Left lung (tissue), 4 donors: ENCODE measurements at regions not wholly inside any gene's neighbourhood (a gene's known extent, or its start where the extent isn't known, plus 50 kb on each side); places are given as distances from the start of the nearest gene placed in this dataset.

ENCODE experiments used
- ATAC-seq: fragments of 200-7000 bp; cut with Tn5 transposase; one replicate; pipeline ENCODE4 v1.9.1; 2020; ENCODE audit warnings: moderate library complexity
- DNase-seq, 4 donors: peaks; one replicate each; pipeline ENCODE4 v3.0.0-alpha.2; 2013 to 2020
- H3K27ac ChIP-seq, 2 donors: fragments of 200-600 bp; sonication (generic) in 1 of 2; one replicate each; pipeline versions ENCODE4 v1.5.0 to v1.8.0; 2020 to 2021
- H3K27me3 ChIP-seq, 2 donors: fragments of 200-600 bp; sonication (generic) in 1 of 2; one replicate each; pipeline versions ENCODE4 v1.5.0 to v1.8.0; 2020 to 2021
- H3K36me3 ChIP-seq, 2 donors: fragments of 200-600 bp; sonication (generic) in 1 of 2; one replicate each; pipeline versions ENCODE4 v1.5.0 to v1.8.0; 2020 to 2021
- H3K4me1 ChIP-seq, 2 donors: fragments of 200-600 bp; one replicate each; pipeline ENCODE4 v1.8.0; 2021
- H3K4me3 ChIP-seq, 2 donors: fragments of 200-600 bp; sonication (generic) in 1 of 2; one replicate each; pipeline versions ENCODE4 v1.5.0 to v1.8.0; 2020 to 2021; ENCODE audit warnings: mild to moderate bottlenecking in 1 of 2
- H3K9me3 ChIP-seq, 2 donors: fragments of 200-600 bp; sonication (generic) in 1 of 2; one replicate each; pipeline versions ENCODE4 v1.5.0 to v1.8.0; 2020 to 2021
- intact Hi-C, 2 donors: fragments of 100-400 bp; cut with DNase I; formaldehyde crosslinking; loops; one replicate each; pipeline versions ENCODE4 v1.11.2 to v1.14.2; 2022
- TF ChIP-seq, protein P1 (sequence below), 2 donors: fragments of 200-600 bp; sonication (generic) in 1 of 2; IDR thresholded peaks; one replicate each; pipeline versions ENCODE4 v1.5.0 to v1.8.0; 2021; ENCODE audit warnings: antibody characterized with exemption in 2 of 2
- donor health status: DM: no; HTN: yes; CAD: no.
- donor health status: DM: no; HTN: no; CAD: no.

DNA sequence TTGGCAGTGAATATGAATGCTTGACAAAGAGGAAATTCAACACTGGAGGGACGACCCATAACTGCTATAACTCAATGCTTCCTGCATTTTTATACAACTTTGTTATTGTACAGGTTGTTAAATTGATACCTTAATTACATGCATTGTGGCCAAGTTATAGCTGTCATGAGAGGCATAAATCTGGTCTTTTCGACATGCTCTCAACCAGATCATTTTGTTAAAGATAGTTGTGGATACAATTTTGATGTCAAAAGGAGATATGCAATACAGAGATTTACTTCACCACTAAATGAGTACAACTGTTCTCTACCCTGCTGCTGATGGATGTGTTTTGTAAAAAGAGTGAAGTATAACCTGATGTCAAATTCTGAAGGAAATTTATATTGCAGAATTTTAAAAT is 946.0 kb downstream of the GALC start:
- ATAC-seq (no peak), DNase-seq (no peak)
- H3K4me3 ChIP-seq: no peak overlapping the region
- H3K27ac ChIP-seq: no peak overlapping the region
- intact Hi-C loops: no loop called here
- H3K9me3 ChIP-seq: no peaks in the 10 kb centered on the region
- TF ChIP-seq, protein P1, sequence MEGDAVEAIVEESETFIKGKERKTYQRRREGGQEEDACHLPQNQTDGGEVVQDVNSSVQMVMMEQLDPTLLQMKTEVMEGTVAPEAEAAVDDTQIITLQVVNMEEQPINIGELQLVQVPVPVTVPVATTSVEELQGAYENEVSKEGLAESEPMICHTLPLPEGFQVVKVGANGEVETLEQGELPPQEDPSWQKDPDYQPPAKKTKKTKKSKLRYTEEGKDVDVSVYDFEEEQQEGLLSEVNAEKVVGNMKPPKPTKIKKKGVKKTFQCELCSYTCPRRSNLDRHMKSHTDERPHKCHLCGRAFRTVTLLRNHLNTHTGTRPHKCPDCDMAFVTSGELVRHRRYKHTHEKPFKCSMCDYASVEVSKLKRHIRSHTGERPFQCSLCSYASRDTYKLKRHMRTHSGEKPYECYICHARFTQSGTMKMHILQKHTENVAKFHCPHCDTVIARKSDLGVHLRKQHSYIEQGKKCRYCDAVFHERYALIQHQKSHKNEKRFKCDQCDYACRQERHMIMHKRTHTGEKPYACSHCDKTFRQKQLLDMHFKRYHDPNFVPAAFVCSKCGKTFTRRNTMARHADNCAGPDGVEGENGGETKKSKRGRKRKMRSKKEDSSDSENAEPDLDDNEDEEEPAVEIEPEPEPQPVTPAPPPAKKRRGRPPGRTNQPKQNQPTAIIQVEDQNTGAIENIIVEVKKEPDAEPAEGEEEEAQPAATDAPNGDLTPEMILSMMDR (IDR thresholded peaks at IDR 0.05): no peak
- no peaks in the 10 kb centered on the region for H3K36me3 ChIP-seq
- H3K27me3 ChIP-seq: no peaks in the 10 kb centered on the region
- H3K4me1 ChIP-seq: no peaks in the 10 kb centered on the region

DNA sequence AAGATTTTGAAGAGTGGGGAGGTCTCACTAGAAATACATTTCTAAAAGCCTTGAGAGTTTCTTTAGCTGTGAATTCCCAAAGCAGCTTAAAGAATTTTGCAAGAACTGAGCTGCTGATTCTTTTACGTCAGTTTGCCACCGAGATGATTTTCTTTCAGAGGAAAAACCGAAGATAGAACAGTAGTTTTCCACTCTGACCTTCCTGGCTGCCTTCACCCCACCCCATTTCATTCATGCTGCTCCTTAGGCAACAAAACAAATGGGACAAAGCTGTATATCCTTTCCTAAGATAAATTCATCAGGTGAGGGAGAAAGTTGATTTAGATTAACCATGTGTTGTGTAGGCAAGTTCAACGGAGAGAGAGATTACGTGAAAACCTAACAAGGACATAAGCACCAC is 947.0 kb downstream of the GALC start:
- H3K27me3 ChIP-seq: no peaks in the 10 kb centered on the region
- no peak overlapping the region for H3K4me3 ChIP-seq
- ATAC-seq: no peak
- DNase-seq: no peak
- intact Hi-C loops: no loop called here
- TF ChIP-seq, protein P1 (IDR thresholded peaks at IDR 0.05): no peak
- H3K4me1 ChIP-seq: no peaks in the 10 kb centered on the region
- no peak overlapping the region for H3K27ac ChIP-seq
- no peaks in the 10 kb centered on the region for H3K36me3 ChIP-seq
- H3K9me3 ChIP-seq: no peaks in the 10 kb centered on the region

DNA sequence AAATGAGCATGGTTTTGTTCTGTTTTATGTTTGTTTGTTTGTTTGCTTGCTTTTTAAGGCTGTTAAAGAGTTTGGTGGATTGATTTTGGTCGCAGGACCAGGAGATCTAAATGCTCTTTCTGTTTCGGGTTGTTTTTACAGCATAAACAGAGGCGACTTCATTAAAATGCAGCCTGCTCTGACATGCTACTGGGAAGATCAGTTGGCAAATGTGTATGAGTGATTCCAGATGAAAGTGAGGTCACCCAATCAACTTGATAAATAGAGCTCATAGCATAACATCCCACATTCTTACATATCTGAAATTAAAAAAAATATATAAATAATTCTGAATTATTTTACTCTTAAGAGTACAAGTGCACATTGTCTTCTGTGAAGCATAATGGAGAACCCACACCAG is 947.7 kb downstream of the GALC start:
- no peaks in the 10 kb centered on the region for H3K9me3 ChIP-seq
- H3K4me1 ChIP-seq: no peaks in the 10 kb centered on the region
- no peak for ATAC-seq
- H3K4me3 ChIP-seq: no peak overlapping the region
- intact Hi-C loops: no loop called here
- H3K36me3 ChIP-seq: no peaks in the 10 kb centered on the region
- H3K27ac ChIP-seq: no peak overlapping the region
- DNase-seq: no peak
- TF ChIP-seq, protein P1 (IDR thresholded peaks at IDR 0.05): no peak
- H3K27me3 ChIP-seq: no peaks in the 10 kb centered on the region

DNA sequence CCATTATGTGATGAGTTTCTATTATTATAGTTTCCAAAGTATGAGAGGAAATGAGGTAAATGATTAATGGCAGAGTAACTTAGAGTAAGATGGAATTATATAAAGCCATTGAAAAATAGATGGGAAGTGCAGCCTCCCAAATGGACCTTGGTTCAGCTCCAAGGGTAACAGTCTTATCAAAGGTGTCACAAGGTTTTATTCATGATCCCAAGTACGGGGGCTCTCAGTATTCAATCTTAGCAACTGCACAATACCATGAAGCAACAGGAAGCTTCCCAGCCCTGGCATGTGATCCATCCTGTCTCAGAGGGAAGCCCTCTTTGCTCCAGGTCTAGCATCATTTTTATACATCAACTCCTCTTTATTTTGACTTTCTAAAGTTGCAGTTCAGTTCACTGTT is 948.2 kb downstream of the GALC start:
- Histone ChIP-seq H3K27ac (no peak overlapping the region), H3K9me3 (no peaks in the 10 kb centered on the region), H3K36me3 (no peaks in the 10 kb centered on the region), H3K27me3 (no peaks in the 10 kb centered on the region), H3K4me3 (no peak overlapping the region), H3K4me1 (no peaks in the 10 kb centered on the region)
- TF ChIP-seq, protein P1 (IDR thresholded peaks at IDR 0.05): no peak
- intact Hi-C loops: no loop called here
- ATAC-seq (no peak), DNase-seq (no peak)

DNA sequence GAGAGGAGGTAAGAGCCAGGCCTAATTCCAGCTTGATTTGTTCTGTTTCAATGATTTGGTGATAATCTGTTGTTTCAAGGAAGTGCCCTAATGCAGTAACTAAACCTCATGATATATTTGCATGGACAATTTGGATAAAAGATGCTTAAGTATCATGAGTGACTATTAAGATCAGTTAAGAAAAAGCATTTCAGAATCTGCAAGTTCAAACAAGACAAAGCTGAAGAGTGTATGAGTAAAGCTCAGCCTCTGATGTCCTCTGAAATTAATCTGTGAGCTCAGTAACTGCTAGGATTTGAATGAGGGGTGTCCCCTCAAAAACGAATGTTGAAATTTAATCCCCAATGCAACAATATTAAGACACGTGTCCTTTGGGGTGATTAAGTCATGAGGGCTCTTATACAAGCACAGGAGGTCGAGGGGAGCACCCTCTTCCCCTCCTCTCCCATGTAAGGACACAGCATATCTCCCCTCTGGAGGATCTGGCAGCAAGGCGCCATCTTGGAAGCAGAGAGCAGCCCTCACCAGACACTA is 949.2 kb downstream of the GALC start:
- intact Hi-C loops: no loop called here
- no peaks in the 10 kb centered on the region for H3K4me1 ChIP-seq
- H3K27ac ChIP-seq: no peak overlapping the region
- ATAC-seq (no peak), DNase-seq (no peak)
- no peaks in the 10 kb centered on the region for H3K27me3 ChIP-seq
- H3K4me3 ChIP-seq: no peak overlapping the region
- H3K9me3 ChIP-seq: no peaks in the 10 kb centered on the region
- TF ChIP-seq, protein P1 (IDR thresholded peaks at IDR 0.05): no peak
- no peaks in the 10 kb centered on the region for H3K36me3 ChIP-seq
